Left ventricle myocardium superior (tissue), 1 donor: ENCODE measurements at regions not wholly inside any gene's neighbourhood (a gene's known extent, or its start where the extent isn't known, plus 50 kb on each side); places are given as distances from the start of the nearest gene placed in this dataset.
A peak's percentile ranks its signal among the peaks of the same experiment; 100 is the strongest.

Source experiments
- ATAC-seq: fragments of 200-7000 bp; cut with Tn5 transposase; one replicate; pipeline ENCODE4 v1.9.1; 2020; ENCODE audit warnings: mild to moderate bottlenecking, moderate library complexity
- DNase-seq: peaks from one replicate; pipeline ENCODE4 v3.0.0-alpha.2; 2020
- intact Hi-C: fragments of 100-400 bp; cut with micrococcal nuclease; formaldehyde crosslinking; loops from one replicate; pipeline ENCODE4 v1.11.0; 2022
- donor health status: DM: no; HTN: yes; CAD: no; lungs with severe emphysema.

DNA sequence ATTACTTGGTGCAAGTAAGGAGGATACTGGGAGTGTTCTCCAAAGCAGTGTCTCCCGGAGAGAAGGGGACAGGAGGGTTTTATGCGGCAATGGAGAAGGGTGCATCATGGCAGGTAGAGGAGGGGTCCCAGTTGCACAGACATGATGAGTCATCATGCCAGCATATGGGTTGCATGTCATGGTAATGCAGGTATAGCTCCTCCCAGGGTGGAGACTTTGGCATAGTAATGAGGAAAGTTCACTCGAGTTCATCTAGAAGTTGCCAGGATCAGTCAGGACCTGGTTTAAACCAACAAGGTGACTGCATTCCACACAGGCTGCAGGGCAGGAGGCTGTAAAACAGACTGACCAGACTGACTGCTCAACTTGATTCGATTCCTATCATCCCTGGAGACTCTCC lies 355.7 kb upstream of the DUSP10 start:
- ATAC-seq (peak; percentile 32), DNase-seq (no peak)
- intact Hi-C loops, result no loop called here

GRCh38 chr1:222096883-222097282 lies 355.0 kb upstream of the DUSP10 start:
- intact Hi-C loops, result no loop called here
- peak; percentile 64 for ATAC-seq
- no peak for DNase-seq

DNA sequence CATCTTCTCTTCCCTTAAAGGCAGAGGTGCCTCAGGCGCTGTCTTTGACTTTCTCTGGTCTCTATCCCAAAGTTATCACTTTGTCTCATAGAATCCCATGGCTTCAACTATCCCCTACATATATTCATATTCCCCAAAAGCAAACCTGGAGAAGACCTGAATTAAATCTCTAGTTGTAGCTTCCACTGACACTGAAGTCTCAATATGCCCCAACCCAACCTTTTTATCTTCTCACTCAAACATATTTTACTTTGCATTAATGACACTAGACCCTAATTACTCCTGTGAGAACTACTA lies 354.5 kb upstream of the DUSP10 start:
- intact Hi-C loops, result no loop called here
- ATAC-seq (no peak), DNase-seq (no peak)

GRCh38 chr1:222095606-222096475 lies 354.0 kb upstream of the DUSP10 start:
- ATAC-seq, result peak; percentile 40
- intact Hi-C loops, result no loop called here
- peak; percentile 47 for DNase-seq

- intact Hi-C loops, result no loop called here
- ATAC-seq (no peak), DNase-seq (no peak)
Observed at GRCh38 chr1:222093518-222093917, 351.6 kb upstream of the DUSP10 start.

GRCh38 chr1:222090103-222090502 lies 348.2 kb upstream of the DUSP10 start:
- DNase-seq (no peak), ATAC-seq (no peak)
- intact Hi-C loops, result no loop called here

GRCh38 chr1:222087221-222087920 lies 345.5 kb upstream of the DUSP10 start:
- intact Hi-C loops, result no loop called here
- DNase-seq (no peak), ATAC-seq (no peak)

- peak; percentile 82 for ATAC-seq
- intact Hi-C loops, result no loop called here
- no peak for DNase-seq
Observed at GRCh38 chr1:222084996-222085395, 343.1 kb upstream of the DUSP10 start.

GRCh38 chr1:222084048-222084447 lies 342.2 kb upstream of the DUSP10 start:
- DNase-seq (no peak), ATAC-seq (no peak)
- intact Hi-C loops, result no loop called here

DNA sequence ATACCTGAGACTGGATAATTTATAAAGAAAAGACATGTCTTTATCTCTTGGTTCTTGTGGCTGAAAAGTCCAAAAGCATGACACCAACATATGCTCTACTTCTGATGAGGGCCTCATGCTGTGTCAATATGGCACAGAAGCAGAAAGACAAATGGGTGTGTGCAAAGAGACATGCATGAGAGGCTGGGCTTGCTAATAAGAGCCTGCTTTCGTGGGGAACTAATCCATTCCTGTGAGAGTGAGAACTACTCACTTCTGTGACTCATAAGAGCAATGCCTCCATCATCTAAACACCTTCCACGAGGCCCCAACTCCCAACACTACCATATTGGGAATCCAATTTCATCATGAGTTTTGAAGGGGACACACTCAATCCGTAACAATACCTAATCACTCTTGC lies 340.0 kb upstream of the DUSP10 start:
- intact Hi-C loops, result no loop called here
- DNase-seq (no peak), ATAC-seq (no peak)

- ATAC-seq (no peak), DNase-seq (no peak)
- intact Hi-C loops, result no loop called here
Observed at GRCh38 chr1:222079566-222079965, 337.7 kb upstream of the DUSP10 start.

DNA sequence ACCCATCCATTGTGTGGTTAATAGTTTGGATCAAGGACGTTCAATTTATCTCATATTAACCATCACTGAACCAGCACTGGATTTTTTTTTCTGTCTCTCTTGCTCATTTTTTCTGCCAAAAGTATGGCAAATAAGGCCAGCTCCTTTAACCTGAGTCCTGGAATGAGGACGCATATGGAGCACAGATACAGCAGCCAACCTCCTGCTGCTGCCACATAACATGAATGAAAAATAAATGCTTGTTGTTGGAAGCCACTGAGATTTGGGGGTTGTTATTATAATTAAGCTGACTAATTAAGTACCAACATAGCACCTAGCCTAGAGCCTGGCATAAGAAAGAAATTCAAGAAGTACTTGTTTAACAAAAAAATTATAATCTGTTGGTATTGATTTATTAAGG lies 335.3 kb upstream of the DUSP10 start:
- intact Hi-C loops, result no loop called here
- no peak for DNase-seq
- ATAC-seq, result no peak

GRCh38 chr1:222074317-222074716 lies 332.4 kb upstream of the DUSP10 start:
- ATAC-seq (no peak), DNase-seq (no peak)
- intact Hi-C loops, result no loop called here

- no peak for DNase-seq
- intact Hi-C loops, result no loop called here
- no peak for ATAC-seq
Observed at GRCh38 chr1:222073307-222073995, 331.6 kb upstream of the DUSP10 start.

- ATAC-seq (peak; percentile 92), DNase-seq (no peak)
Observed at GRCh38 chr1:222071387-222071786, 329.5 kb upstream of the DUSP10 start.

GRCh38 chr1:222068937-222069336 lies 327.0 kb upstream of the DUSP10 start:
- ATAC-seq (no peak), DNase-seq (no peak)
- intact Hi-C loops, result no loop called here

More at GRCh38 chr1:222071387-222071786, 329.5 kb upstream of the DUSP10 start:
- intact Hi-C loops, result no loop called here

GRCh38 chr1:222068101-222068500 lies 326.2 kb upstream of the DUSP10 start:
- no peak for DNase-seq
- ATAC-seq, result no peak
- intact Hi-C loops, result no loop called here

- DNase-seq (no peak), ATAC-seq (no peak)
- intact Hi-C loops, result no loop called here
Observed at GRCh38 chr1:222066539-222066938, 324.6 kb upstream of the DUSP10 start.

- ATAC-seq, result no peak
- intact Hi-C loops, result no loop called here
Observed at GRCh38 chr1:222065234-222065633, 323.3 kb upstream of the DUSP10 start.

More at GRCh38 chr1:222065234-222065633, 323.3 kb upstream of the DUSP10 start:
- no peak for DNase-seq
